ENCODE measurements at regions not wholly inside any gene's neighbourhood (a gene's known extent, or its start where the extent isn't known, plus 50 kb on each side); places are given as distances from the start of the nearest gene placed in this dataset.

DNA sequence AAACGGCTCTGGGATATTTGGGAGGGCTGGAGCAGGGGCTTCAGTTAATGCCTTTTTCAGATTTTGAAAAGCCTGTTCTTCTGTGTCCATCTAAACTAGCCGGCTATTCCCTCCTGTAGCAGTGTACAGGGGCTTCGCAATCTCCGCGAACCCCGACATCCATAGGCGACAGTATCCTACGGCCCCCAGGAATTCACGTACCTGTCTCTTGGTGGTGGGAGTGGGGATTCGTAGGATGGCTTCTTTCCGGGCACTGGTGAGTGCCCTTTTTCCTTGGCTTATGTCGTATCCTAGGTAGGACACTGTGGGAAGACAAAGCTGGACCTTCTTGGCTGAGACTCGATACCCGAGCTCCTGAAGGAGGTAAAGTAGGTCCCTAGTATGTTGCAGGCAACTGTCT, 153.1 kb downstream of the TRIM27 start:
- Histone ChIP-seq H3K27me3 (replicated peaks; ENCODE audit: insufficient read depth, low read depth, low read length, poor library complexity) (no peaks in the 10 kb centered on the region), H3K27ac (ENCODE audit: low read depth, low read length, poor library complexity, severe bottlenecking) (no peak overlapping the region), H3K4me3 (ENCODE audit: low read depth, low read length, poor library complexity, severe bottlenecking) (no peak overlapping the region), H3K4me1 (ENCODE audit: insufficient read depth, low read length, poor library complexity, severe bottlenecking) (no peaks in the 10 kb centered on the region), H3K9me3 (ENCODE audit: low read depth, low read length, poor library complexity, severe bottlenecking) (no peaks in the 10 kb centered on the region), H3K36me3 (ENCODE audit: insufficient read depth, low read length, poor library complexity, severe bottlenecking) (no peaks in the 10 kb centered on the region)
- intact Hi-C loops (cut with micrococcal nuclease; ENCODE audit: unreplicated experiment): no loop called here
- no TSS peak for BruUV-seq (replicated peaks)
- TF ChIP-seq CTCF (conservative IDR thresholded peaks at IDR 0.05; ENCODE audit: low read depth, low read length) (no peak), EZH2 (IDR thresholded peaks at IDR 0.05; ENCODE audit: borderline replicate concordance, low read depth, low read length, poor library complexity, severe bottlenecking) (no peak)
- POLR2A ChIA-PET (ENCODE audit: low non-redundant PET): no interaction called here
- no peak for DNase-seq (ENCODE audit: low spot score)
- CTCF ChIA-PET: interaction anchor here (0.5 kb wide), 1 partner anchor 778 kb away, joined by 3 read pairs; no protein-coding TSS in a partner anchor

- Histone ChIP-seq H3K4me3 (ENCODE audit: low read depth, low read length, poor library complexity, severe bottlenecking) (no peak overlapping the region), H3K27me3 (replicated peaks; ENCODE audit: insufficient read depth, low read depth, low read length, poor library complexity) (no peaks in the 10 kb centered on the region), H3K4me1 (ENCODE audit: insufficient read depth, low read length, poor library complexity, severe bottlenecking) (peaks cover 3% of the 10 kb centered on the region), H3K36me3 (ENCODE audit: insufficient read depth, low read length, poor library complexity, severe bottlenecking) (no peaks in the 10 kb centered on the region), H3K27ac (ENCODE audit: low read depth, low read length, poor library complexity, severe bottlenecking) (no peak overlapping the region), H3K9me3 (ENCODE audit: low read depth, low read length, poor library complexity, severe bottlenecking) (no peaks in the 10 kb centered on the region)
- peak; percentile 63 for DNase-seq (ENCODE audit: low spot score)
- CTCF ChIA-PET: interaction anchor here (0.5 kb wide), 1 partner anchor 777 kb away, joined by 3 read pairs; no protein-coding TSS in a partner anchor
- BruUV-seq (replicated peaks): no TSS peak
- no peak for TF ChIP-seq EZH2 (IDR thresholded peaks at IDR 0.05; ENCODE audit: borderline replicate concordance, low read depth, low read length, poor library complexity, severe bottlenecking)
- TF ChIP-seq CTCF (conservative IDR thresholded peaks at IDR 0.05; ENCODE audit: low read depth, low read length): peak; percentile 62
- intact Hi-C loops (cut with micrococcal nuclease; ENCODE audit: unreplicated experiment): no loop called here
- POLR2A ChIA-PET (ENCODE audit: low non-redundant PET): no interaction called here
Measured at GRCh38 chr6:28771401-28772267, 152.2 kb downstream of the TRIM27 start.

DNA sequence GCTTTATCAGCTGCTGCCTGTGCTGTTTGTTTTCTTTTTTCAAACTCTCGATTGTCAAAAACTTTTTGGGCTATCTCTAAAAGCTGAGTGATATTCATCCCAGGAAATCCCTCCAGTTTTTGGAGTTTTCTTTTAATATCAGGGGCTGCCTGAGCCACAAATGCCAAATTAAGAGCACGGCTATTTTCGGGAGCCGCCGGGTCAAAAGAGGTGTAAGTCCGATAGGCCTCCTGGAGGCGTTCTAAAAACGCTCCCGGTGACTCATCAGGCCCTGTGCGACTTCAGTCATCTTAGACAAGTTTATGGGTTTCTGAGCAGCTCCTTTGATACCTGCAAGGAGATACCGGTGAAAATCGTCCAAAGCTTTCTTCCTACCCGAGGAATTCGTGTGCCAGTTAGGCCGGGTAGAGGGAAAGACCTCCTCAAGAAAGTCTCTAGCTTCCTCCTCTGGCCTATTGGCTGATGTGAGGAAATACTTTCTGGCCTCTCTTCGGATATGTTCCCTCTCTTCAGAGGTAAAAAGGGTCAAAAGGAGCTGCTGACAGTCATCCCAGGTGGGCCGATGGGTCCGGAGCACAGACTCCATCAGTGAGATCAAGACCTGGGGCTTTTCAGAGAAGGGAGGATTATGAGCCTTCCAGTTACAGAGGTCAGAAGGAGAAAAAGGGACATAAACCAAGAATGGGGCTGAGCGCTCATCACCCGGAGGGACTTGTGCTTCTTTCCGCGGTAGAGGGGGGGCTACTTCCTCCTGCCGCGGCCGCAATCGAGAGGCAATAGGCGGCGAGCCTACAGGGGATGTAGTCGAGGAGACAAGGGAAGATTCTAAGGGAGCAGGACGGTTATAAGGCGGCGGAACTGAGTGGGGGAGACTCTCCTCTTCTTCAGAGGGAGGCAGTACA, 151.1 kb downstream of the TRIM27 start:
- H3K4me3 ChIP-seq (ENCODE audit: low read depth, low read length, poor library complexity, severe bottlenecking): no peak overlapping the region
- POLR2A ChIA-PET (ENCODE audit: low non-redundant PET): no interaction called here

More for the DNA sequence above, 151.1 kb downstream of the TRIM27 start:
- CTCF ChIA-PET: no interaction called here
- intact Hi-C loops (cut with micrococcal nuclease; ENCODE audit: unreplicated experiment): no loop called here
- TF ChIP-seq EZH2 (IDR thresholded peaks at IDR 0.05; ENCODE audit: borderline replicate concordance, low read depth, low read length, poor library complexity, severe bottlenecking) (no peak), CTCF (conservative IDR thresholded peaks at IDR 0.05; ENCODE audit: low read depth, low read length) (no peak)
- Histone ChIP-seq H3K9me3 (ENCODE audit: low read depth, low read length, poor library complexity, severe bottlenecking) (no peaks in the 10 kb centered on the region), H3K4me1 (ENCODE audit: insufficient read depth, low read length, poor library complexity, severe bottlenecking) (peaks cover 3% of the 10 kb centered on the region), H3K27ac (ENCODE audit: low read depth, low read length, poor library complexity, severe bottlenecking) (no peak overlapping the region), H3K36me3 (ENCODE audit: insufficient read depth, low read length, poor library complexity, severe bottlenecking) (no peaks in the 10 kb centered on the region), H3K27me3 (replicated peaks; ENCODE audit: insufficient read depth, low read depth, low read length, poor library complexity) (peaks cover 3% of the 10 kb centered on the region)
- no peak for DNase-seq (ENCODE audit: low spot score)
- no TSS peak for BruUV-seq (replicated peaks)
